GM19239 (cell line): ENCODE measurements at regions not wholly inside any gene's neighbourhood (a gene's known extent, or its start where the extent isn't known, plus 50 kb on each side); places are given as distances from the start of the nearest gene placed in this dataset.

ENCODE experiments used
- DNase-seq: peaks from one replicate; pipeline ENCODE4 v3.0.0; 2011; ENCODE audit warnings: low spot score; ENCODE audit not compliant: insufficient read length
- FAIRE-seq: peaks from 2 replicates; lab custom pipeline; 2011; peaks lifted over from hg19 to GRCh38; lab: Jason Lieb, UNC

- DNase-seq (no peak), FAIRE-seq (no peak)
Observed at GRCh38 chr6:22072949-22073348, 223.9 kb downstream of the PRL start.

GRCh38 chr6:22073516-22074198 is 223.2 kb downstream of the PRL start:
- no peak for DNase-seq
- FAIRE-seq: no peak

- no peak for FAIRE-seq
- no peak for DNase-seq
Observed at GRCh38 chr6:22078288-22078687, 218.5 kb downstream of the PRL start.

DNA sequence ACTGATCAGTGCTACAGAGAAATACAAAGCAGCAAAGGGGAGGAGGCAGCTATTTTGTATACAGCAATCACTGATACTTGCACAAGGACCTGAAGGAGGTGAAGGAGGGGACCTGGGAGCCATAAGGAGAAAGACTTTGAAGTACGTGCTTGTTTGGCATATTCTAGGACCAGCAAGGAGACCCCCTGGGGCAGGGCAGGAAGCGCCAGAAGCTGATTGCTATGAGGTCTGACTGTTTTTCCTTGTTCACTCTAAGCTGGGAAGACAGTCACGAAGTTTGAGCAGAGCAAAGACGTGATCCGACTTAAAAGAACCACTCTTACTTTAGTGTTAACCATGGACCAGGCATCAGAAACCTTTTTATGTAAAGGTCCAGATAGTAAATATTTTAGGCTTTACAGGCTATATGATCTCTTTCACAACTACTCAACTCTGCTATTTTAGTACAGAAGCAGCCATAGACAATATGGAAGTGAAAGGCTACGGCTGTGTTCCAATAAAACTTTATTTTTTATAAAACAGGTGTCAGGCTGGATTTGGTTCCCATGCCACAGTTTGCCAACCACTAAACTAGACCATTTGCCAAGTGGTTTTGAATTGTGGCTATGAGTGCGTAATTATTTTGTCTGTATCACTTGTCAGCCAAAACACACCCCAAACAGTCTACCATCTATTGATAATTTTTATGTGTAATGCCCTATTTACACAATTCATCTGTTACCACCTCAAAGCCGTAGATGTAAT is 217.9 kb downstream of the PRL start:
- FAIRE-seq (no peak), DNase-seq (no peak)

GRCh38 chr6:22079783-22080182 is 217.1 kb downstream of the PRL start:
- no peak for FAIRE-seq
- no peak for DNase-seq

DNA sequence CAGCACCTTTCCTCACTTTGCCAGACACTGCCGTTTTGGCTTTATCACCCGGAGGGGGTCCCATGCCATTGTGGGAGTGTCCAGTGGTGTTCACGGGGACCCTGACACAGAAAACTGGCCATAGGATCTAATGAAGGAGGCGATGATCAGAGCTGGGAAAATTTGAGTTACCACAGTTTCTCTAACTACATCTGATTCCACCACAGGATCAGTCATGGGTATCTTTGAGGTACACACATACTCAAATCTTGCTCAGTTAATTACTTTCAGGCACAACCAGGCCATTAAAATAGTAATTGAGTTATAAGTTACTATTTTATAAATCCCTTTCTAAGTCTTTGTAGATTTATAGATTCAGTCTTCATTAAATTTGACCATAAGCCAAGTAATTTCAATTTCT is 215.1 kb downstream of the PRL start:
- FAIRE-seq (no peak), DNase-seq (no peak)

- FAIRE-seq (no peak), DNase-seq (no peak)
Observed at GRCh38 chr6:22082218-22082617, 214.6 kb downstream of the PRL start.

GRCh38 chr6:22083119-22083518 is 213.7 kb downstream of the PRL start:
- no peak for FAIRE-seq
- DNase-seq: no peak

DNA sequence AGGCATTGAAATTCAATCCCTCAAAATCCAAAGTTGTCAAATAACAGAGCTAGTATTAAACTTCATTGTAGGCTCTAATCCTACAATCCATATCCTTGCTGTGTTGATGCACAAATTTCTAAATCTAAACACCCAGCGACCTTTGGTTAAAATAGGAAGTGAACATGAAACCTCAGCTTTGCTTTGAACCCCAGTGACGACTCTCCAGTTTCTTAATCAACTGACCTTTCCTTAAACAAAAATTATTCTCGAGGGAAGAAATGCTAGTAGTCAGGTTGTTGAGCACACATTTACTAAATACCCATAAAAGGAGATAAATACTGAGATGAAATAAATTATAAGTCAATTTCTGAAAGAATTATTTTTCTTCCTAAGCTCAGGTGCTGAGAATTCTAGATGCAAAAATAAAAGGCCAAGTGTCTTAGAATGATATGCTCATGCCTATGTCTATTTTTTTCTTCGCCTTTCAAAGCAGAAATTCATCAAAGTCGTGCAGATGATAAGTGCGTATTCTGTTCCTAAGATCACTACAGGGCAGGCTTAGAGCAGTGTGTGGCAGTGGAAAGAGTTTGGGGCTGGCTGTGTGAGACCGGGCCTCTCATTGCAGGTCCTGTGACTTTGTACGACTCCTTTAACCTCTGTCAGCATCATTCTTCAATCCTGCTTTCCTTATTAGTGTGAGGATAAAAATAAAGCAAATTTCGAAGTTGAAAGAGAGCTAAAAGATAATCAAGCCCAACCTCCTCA is 208.7 kb downstream of the PRL start:
- no peak for DNase-seq
- FAIRE-seq: no peak

- no peak for DNase-seq
- FAIRE-seq: no peak
Observed at GRCh38 chr6:22091424-22091948, 205.3 kb downstream of the PRL start.

- DNase-seq (no peak), FAIRE-seq (no peak)
Observed at GRCh38 chr6:22095836-22096235, 201.0 kb downstream of the PRL start.

GRCh38 chr6:22098601-22099031 is 198.2 kb downstream of the PRL start:
- DNase-seq: no peak
- FAIRE-seq: no peak

GRCh38 chr6:22099231-22099630 is 197.6 kb downstream of the PRL start:
- no peak for DNase-seq
- FAIRE-seq: no peak

DNA sequence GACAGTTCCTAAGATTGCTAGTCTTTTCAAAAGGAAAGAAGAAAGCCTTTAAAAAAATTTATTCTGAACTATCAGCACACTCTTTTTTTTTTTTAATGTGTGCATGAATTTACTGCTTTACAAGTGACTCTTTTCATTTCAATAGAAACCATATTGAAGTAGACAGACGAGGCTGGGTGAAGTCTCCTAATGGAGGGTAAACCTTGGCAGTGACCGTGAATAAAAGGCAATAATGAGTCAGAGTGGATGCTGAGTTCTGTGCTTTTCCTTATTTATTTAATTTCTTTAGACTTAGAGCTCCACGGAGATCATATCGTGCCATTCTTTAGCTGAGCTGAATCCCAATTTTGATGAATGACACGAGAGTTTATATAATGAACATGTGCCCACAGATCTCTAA is 196.9 kb downstream of the PRL start:
- FAIRE-seq (peak; percentile 52), DNase-seq (no peak)

DNA sequence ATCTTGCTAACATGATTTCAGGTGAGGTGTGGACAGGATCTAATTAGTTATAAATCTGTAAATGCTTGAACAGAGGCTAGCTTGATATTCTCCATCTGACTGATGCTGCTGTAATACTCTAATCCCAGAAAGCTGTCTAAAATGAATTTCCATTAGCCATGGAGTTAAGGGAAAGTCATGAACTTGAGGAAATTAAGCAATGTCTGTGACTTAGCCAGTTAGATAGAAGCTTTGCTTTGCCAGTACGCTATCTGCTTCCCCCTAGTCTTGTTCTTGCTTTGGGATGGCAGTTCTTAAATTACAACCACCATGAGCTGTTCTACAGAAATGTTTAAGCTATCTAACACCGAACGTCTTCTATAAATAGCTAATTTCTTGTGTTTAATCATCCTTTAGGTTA is 195.7 kb downstream of the PRL start:
- FAIRE-seq: peak; percentile 23

DNA sequence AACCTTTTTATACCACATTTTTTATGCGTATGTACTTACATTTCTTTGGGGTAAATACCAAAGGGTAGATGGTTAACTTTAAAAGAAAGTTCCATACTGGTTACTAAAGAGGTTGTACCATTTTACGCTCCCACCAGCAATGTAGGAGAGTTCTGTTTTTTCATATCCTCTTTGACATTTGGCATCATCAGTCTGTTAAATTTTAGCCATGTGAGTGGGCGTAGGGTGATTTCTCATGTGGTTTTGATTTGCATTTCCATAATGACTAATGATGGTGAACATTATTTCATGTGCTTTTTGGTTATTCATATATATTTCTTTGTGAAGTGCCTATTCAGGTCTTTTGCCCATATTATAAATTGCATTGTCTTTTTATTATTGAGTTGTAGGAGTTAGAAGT is 194.2 kb downstream of the PRL start:
- FAIRE-seq (no peak), DNase-seq (no peak)

More for the DNA sequence above, 195.7 kb downstream of the PRL start:
- DNase-seq: no peak

DNA sequence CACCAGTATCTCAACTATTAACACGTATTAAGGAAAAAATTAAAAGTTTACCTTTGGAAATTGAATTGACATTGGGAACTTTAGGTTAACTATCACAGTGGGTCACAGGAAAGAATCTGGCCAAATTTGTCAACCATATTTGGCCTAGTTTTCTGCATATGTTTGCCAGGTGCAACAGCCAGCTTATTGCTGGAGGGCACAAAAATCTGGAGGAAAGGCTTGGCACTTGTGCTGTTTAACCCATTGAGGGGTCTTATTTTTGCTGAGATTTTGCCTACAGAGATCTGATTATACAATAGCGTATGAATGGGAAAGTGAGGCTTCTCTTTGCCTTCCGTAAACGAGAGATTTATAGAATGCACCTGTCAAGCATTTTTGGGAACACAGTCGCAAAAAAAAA is 190.4 kb downstream of the PRL start:
- FAIRE-seq (no peak), DNase-seq (no peak)

DNA sequence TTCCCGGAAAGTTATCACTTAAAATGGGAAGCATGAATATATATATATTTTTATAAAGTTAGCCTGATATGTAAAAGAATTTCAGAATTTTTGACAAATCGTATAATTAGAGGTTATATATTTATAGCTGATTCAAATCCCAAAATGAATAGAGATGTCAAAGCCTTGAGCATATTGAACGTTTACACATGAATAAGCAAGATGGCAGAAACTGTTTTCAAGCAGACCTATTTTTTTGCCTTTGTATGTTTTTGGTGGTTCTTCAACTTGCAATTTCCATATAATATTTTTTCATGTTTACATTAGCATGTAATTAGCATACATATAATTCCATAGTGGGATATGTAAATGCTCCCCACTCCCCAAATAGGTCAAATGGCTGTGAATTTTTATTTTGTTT is 189.9 kb downstream of the PRL start:
- DNase-seq (no peak), FAIRE-seq (no peak)

GRCh38 chr6:22108199-22108598 is 188.6 kb downstream of the PRL start:
- DNase-seq (no peak), FAIRE-seq (no peak)

DNA sequence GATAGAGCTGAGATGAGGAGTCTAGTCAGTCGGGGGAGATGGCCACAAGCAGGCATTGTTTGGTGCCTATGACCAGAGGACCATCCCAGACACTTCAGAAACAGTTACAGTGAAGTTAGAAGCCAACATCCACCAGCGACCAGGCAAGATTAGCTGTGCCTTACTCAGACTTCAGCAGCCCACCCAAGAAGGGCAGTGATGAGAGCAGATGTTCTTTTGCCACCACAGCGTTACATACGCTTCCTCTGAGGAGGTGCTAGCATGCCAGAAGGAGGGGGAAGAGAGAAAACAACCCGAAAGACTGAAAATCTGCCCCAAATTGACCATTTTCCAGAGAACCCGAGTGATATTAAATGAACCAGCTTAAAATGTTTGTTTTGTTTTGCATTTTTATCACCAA is 186.8 kb downstream of the PRL start:
- no peak for FAIRE-seq

DNA sequence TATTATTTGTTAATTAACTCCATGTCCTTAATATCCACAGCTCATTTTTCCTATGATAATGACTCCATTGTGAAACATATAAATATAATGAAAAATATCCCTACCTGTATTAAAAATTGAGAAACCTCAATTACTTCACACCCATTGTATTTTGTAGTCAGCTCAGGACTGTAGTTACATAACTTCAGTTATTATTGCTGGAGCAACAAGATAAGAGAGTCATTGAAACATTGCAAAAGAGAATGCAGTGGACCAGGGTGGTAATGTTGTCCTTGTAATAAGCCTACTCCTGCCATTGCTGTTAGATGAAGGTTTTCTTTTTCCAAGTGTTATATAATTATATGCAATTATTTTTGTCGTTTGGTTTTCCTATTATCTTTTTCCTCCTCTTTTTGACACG is 184.4 kb downstream of the PRL start:
- FAIRE-seq (no peak), DNase-seq (no peak)

More for the DNA sequence above, 186.8 kb downstream of the PRL start:
- DNase-seq: no peak
